ENCODE measurements at regions not wholly inside any gene's neighbourhood (a gene's known extent, or its start where the extent isn't known, plus 50 kb on each side); places are given as distances from the start of the nearest gene placed in this dataset.

DNA sequence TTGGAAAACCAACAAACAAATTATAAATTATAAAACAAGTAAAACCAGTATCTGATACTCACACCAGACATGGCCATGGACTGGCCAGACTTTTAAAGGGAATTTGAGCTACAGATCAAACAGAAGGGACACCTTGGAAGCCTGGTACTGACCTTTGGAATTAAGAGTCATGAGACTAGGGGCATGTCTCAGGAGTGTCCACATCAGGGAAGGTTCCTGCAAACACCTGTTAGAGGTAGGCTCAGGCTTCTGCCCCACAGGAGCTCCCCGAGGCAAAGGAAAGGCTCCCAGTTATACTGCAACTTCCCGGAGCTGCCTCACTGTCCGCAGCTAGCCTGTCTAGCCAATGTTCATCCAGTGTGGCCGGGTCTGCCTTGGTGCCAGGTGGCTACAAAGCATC lies 290.1 kb downstream of the BUD13 start:
- Mint-ChIP-seq H3K27ac (no peak overlapping the region), H3K36me3 (no peaks in the 10 kb centered on the region), H3K4me1 (no peaks in the 10 kb centered on the region), H3K4me3 (no peak overlapping the region), H3K27me3 (ENCODE audit: low read depth) (peaks cover 54% of the 10 kb centered on the region), H3K9me3 (no peaks in the 10 kb centered on the region)
- TF ChIP-seq CTCF (IDR thresholded peaks at IDR 0.05; ENCODE audit: unreplicated experiment) = no peak
- DNase-seq (ENCODE audit: low spot score in 2 of 2, unreplicated experiment in 2 of 2) = no peak

DNA sequence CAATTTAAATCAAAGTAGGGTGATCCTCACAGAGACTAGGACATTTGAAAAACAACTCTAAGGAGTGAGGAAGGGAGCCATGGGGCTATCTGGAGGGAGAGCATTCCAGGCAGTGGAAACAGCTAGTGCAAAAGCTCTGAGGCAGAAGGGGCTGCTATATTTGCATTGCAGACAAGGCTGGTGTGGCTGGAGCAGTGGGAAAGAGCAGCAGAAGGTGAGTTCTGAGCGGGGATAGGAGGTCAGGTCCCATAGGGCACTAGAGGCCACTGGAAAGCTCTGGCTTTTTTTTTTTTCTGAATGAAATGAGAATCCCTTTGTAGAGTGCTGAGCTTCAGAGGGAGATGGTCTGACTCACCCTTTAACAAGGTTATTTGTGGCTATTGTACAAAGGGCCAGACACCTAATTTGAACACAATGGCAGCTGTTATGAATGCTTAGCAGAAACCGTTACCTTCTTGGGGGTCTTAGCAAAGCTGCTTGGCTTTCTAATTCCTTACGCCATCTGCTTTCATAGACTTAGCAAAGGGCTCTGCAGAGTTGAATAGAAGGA lies 291.6 kb downstream of the BUD13 start:
- Mint-ChIP-seq H3K36me3 (no peaks in the 10 kb centered on the region), H3K27ac (no peak overlapping the region), H3K9me3 (no peaks in the 10 kb centered on the region), H3K4me3 (no peak overlapping the region), H3K4me1 (no peaks in the 10 kb centered on the region), H3K27me3 (ENCODE audit: low read depth) (peaks cover 45% of the 10 kb centered on the region)
- no peak for TF ChIP-seq CTCF (IDR thresholded peaks at IDR 0.05; ENCODE audit: unreplicated experiment)
- DNase-seq (ENCODE audit: low spot score in 2 of 2, unreplicated experiment in 2 of 2) = no peak

- H3K9me3 Mint-ChIP-seq = no peaks in the 10 kb centered on the region
- no peak for DNase-seq (ENCODE audit: low spot score in 2 of 2, unreplicated experiment in 2 of 2)
- no peak overlapping the region for H3K4me3 Mint-ChIP-seq
- H3K27ac Mint-ChIP-seq = no peak overlapping the region
- TF ChIP-seq CTCF (IDR thresholded peaks at IDR 0.05; ENCODE audit: unreplicated experiment) = no peak
- peaks cover under 1% of the 10 kb centered on the region for H3K4me1 Mint-ChIP-seq
- H3K36me3 Mint-ChIP-seq = no peaks in the 10 kb centered on the region
- H3K27me3 Mint-ChIP-seq (ENCODE audit: low read depth) = peaks cover 25% of the 10 kb centered on the region
Observed at GRCh38 chr11:116478669-116479668, 293.8 kb downstream of the BUD13 start.

GRCh38 chr11:116478205-116478604 lies 294.6 kb downstream of the BUD13 start:
- TF ChIP-seq CTCF (IDR thresholded peaks at IDR 0.05; ENCODE audit: unreplicated experiment) = no peak
- no peak overlapping the region for H3K4me3 Mint-ChIP-seq
- peaks cover 4% of the 10 kb centered on the region for H3K4me1 Mint-ChIP-seq
- no peaks in the 10 kb centered on the region for H3K36me3 Mint-ChIP-seq
- H3K27ac Mint-ChIP-seq = no peak overlapping the region
- peaks cover 19% of the 10 kb centered on the region for H3K27me3 Mint-ChIP-seq (ENCODE audit: low read depth)
- DNase-seq (ENCODE audit: low spot score in 2 of 2, unreplicated experiment in 2 of 2) = no peak
- H3K9me3 Mint-ChIP-seq = no peaks in the 10 kb centered on the region

DNA sequence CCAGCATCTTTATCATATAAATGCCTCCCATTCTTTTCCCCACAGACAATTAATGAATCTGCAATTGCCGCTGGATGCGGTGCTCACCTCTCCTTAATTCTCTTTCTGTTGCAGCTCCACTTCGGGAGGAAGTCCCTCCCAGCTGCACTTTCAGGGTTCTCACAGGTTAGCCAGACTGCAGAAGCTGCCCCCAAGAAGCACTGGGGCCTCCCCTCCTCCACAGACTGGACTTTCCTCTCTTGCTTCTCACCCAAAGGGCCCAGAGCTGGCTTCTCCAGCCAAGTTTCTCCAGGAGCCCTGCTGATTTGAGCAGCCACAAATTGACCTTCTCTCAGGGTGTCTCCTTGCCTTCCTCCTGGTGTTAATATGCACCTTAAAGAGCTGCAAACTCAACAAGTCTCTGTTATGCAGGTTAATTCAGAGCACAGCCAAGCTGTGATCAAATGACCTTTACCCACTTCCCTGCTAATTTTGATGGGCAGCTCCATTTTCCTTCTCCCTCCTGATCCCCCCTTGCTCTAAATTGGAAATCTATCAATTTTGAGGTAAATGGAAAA lies 298.9 kb downstream of the BUD13 start:
- no peaks in the 10 kb centered on the region for H3K36me3 Mint-ChIP-seq
- peaks cover 29% of the 10 kb centered on the region for H3K4me1 Mint-ChIP-seq
- H3K4me3 Mint-ChIP-seq = no peak overlapping the region
- H3K27me3 Mint-ChIP-seq (ENCODE audit: low read depth) = no peaks in the 10 kb centered on the region
- DNase-seq (ENCODE audit: low spot score in 2 of 2, unreplicated experiment in 2 of 2) = no peak
- TF ChIP-seq CTCF (IDR thresholded peaks at IDR 0.05; ENCODE audit: unreplicated experiment) = no peak
- no peak overlapping the region for H3K27ac Mint-ChIP-seq
- no peaks in the 10 kb centered on the region for H3K9me3 Mint-ChIP-seq

Measured in mesothelial cell of epicardium (in vitro differentiated cells).